GM23338 (cell line): ENCODE measurements at regions not wholly inside any gene's neighbourhood (a gene's known extent, or its start where the extent isn't known, plus 50 kb on each side); places are given as distances from the start of the nearest gene placed in this dataset.

ENCODE experiments used
- ATAC-seq: fragments of 200-7000 bp; cut with Tn5 transposase; 3 replicates; pipeline ENCODE4 v1.9.1; 2020
- DNase-seq: peaks from one replicate; pipeline ENCODE4 v3.0.0-alpha.2; 2015; ENCODE audit warnings: low spot score
- H2AFZ ChIP-seq: fragments of 200-600 bp; sonication (generic); 2 replicates; pipeline ENCODE4 v1.8.0; 2016; ENCODE audit warnings: antibody characterized with exemption, mild to moderate bottlenecking, moderate library complexity
- H3F3A ChIP-seq: fragments of 200-600 bp; sonication (generic); replicated peaks from 2 replicates; pipeline ENCODE4 v1.8.0; 2017; ENCODE audit warnings: antibody characterized with exemption, mixed run types, low read depth
- H3K27ac ChIP-seq: fragments of 200-600 bp; sonication (generic); 2 replicates; pipeline ENCODE4 v1.6.1; 2016; ENCODE audit warnings: low read depth
- H3K27me3 ChIP-seq: fragments of 200-600 bp; sonication (generic); 2 replicates; pipeline ENCODE4 v1.8.0; 2016; ENCODE audit warnings: mild to moderate bottlenecking, mixed run types, moderate library complexity; ENCODE audit not compliant: insufficient read depth
- H3K36me3 ChIP-seq: fragments of 200-600 bp; sonication (generic); 2 replicates; pipeline ENCODE4 v1.8.0; 2016; ENCODE audit warnings: mild to moderate bottlenecking; ENCODE audit not compliant: insufficient read depth
- H3K4me1 ChIP-seq: fragments of 200-600 bp; sonication (generic); 2 replicates; pipeline ENCODE4 v1.8.0; 2016; ENCODE audit warnings: mild to moderate bottlenecking, moderate library complexity; ENCODE audit not compliant: insufficient read depth
- H3K4me2 ChIP-seq: fragments of 200-600 bp; sonication (generic); 2 replicates; pipeline ENCODE4 v1.7.1; 2017; ENCODE audit warnings: mixed run types
- H3K4me3 ChIP-seq: fragments of 200-600 bp; sonication (generic); 2 replicates; pipeline ENCODE4 v1.6.1; 2016; ENCODE audit warnings: mixed run types
- H3K79me2 ChIP-seq: fragments of 200-600 bp; sonication (generic); replicated peaks from 2 replicates; pipeline ENCODE4 v1.8.0; 2017; ENCODE audit warnings: mild to moderate bottlenecking; ENCODE audit not compliant: insufficient read depth
- H3K9me2 ChIP-seq: fragments of 200-600 bp; sonication (generic); 2 replicates; pipeline ENCODE4 v1.8.0; 2017; ENCODE audit not compliant: insufficient read depth
- H4K20me1 ChIP-seq: fragments of 200-600 bp; sonication (generic); replicated peaks from 2 replicates; pipeline ENCODE4 v1.8.0; 2017; ENCODE audit warnings: mild to moderate bottlenecking; ENCODE audit not compliant: insufficient read depth
- H3K27ac Mint-ChIP-seq: 2 replicates; pipeline ENCODE4 v1.8.0; 2020; ENCODE audit warnings: inconsistent platforms, mild to moderate bottlenecking, moderate library complexity, mixed read lengths
- H3K27me3 Mint-ChIP-seq: 3 replicates; pipeline ENCODE4 v1.8.0; 2022; ENCODE audit warnings: low read depth, mild to moderate bottlenecking, moderate library complexity, mixed read lengths, inconsistent platforms; ENCODE audit not compliant: insufficient read depth, poor library complexity
- H3K36me3 Mint-ChIP-seq: 3 replicates; pipeline ENCODE4 v1.8.0; 2021; ENCODE audit warnings: low read depth, mild to moderate bottlenecking, inconsistent platforms, moderate library complexity, mixed read lengths
- H3K4me1 Mint-ChIP-seq: 3 replicates; pipeline ENCODE4 v1.8.0; 2020; ENCODE audit warnings: mild to moderate bottlenecking, inconsistent platforms, mixed read lengths
- H3K4me3 Mint-ChIP-seq: 3 replicates; pipeline ENCODE4 v1.8.0; 2021; ENCODE audit warnings: moderate library complexity, mild to moderate bottlenecking, inconsistent platforms, mixed read lengths
- H3K9me3 Mint-ChIP-seq: 3 replicates; pipeline ENCODE4 v1.8.0; 2020; ENCODE audit warnings: moderate library complexity, mild to moderate bottlenecking, inconsistent platforms, mixed read lengths
- CREB1 ChIP-seq: fragments of 250-450 bp; sonication (Bioruptor Pico); IDR thresholded peaks from 2 replicates; pipeline ENCODE4 v1.5.0; 2020; ENCODE audit warnings: low read depth, mild to moderate bottlenecking, moderate library complexity
- JUNB ChIP-seq: IDR thresholded peaks from one replicate; pipeline ENCODE4 v1.6.1; 2016; ENCODE audit warnings: antibody characterized with exemption; ENCODE audit not compliant: unreplicated experiment
- NANOG ChIP-seq: IDR thresholded peaks from 2 replicates; pipeline ENCODE4 v1.6.1; 2016; ENCODE audit warnings: antibody characterized with exemption, borderline replicate concordance
- POLR2AphosphoS5 ChIP-seq: IDR thresholded peaks from 2 replicates; pipeline ENCODE4 v1.6.1; 2016; ENCODE audit warnings: antibody characterized with exemption, low read depth
- STAT1 ChIP-seq: IDR thresholded peaks from one replicate; pipeline ENCODE4 v1.6.1; 2016; ENCODE audit warnings: antibody characterized with exemption; ENCODE audit not compliant: unreplicated experiment
- ZNF331 ChIP-seq: fragments of 250-450 bp; sonication (Bioruptor Pico); IDR thresholded peaks from 2 replicates; pipeline ENCODE4 v1.5.0; 2020; ENCODE audit warnings: low read depth, mild to moderate bottlenecking, moderate library complexity
- TF ChIP-seq, protein P1 (sequence below): IDR thresholded peaks from 2 replicates; pipeline ENCODE4 v1.6.1; 2016; ENCODE audit warnings: antibody characterized with exemption
- TF ChIP-seq, protein P2 (sequence below): IDR thresholded peaks from one replicate; pipeline ENCODE4 v1.6.1; 2018; ENCODE audit warnings: antibody characterized with exemption; ENCODE audit not compliant: unreplicated experiment

DNA sequence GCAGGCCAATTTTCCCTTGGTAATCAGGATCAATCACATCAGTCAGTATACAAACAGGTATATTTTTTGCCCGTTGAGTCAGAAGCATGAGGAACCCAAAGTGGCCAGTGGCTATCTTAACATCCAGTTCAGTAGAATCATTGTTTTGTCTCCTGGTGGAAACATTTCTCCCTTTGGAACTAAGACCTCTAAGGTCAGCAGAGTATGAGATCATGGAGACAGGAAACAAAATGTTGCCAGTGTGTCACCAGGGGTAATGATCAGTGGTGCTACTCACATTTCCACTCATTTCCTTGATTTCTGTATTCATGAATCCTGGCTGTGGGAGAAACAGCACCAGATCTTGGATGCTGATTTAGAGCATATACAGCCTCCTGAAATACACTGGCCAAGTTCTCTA lies 553.0 kb downstream of the CSNK1G3 start:
- no peak overlapping the region for H3K4me2 ChIP-seq
- H2AFZ ChIP-seq: 0 out of 2 replicates have a peak overlapping the region, but pooled peaks have one; percentile 7
- no peaks in the 10 kb centered on the region for H3K36me3 ChIP-seq
- H3K4me3 ChIP-seq: no peak overlapping the region
- Mint-ChIP-seq H3K36me3 (no peaks in the 10 kb centered on the region; the same call in 2 of the 3 replicates), H3K27ac (no peak overlapping the region), H3K27me3 (no peaks in the 10 kb centered on the region), H3K4me3 (no peak overlapping the region), H3K9me3 (peaks cover 2% of the 10 kb centered on the region; the same call in 1 of the 3 replicates), H3K4me1 (no peaks in the 10 kb centered on the region)
- H3K27ac ChIP-seq: no peak overlapping the region
- H3K27me3 ChIP-seq: no peaks in the 10 kb centered on the region
- no peaks in the 10 kb centered on the region for H3F3A ChIP-seq
- H3K9me2 ChIP-seq: peaks cover 33% of the 10 kb centered on the region
- no peaks in the 10 kb centered on the region for H3K79me2 ChIP-seq
- no peaks in the 10 kb centered on the region for H3K4me1 ChIP-seq
- DNase-seq: no peak
- TF ChIP-seq, protein P1, sequence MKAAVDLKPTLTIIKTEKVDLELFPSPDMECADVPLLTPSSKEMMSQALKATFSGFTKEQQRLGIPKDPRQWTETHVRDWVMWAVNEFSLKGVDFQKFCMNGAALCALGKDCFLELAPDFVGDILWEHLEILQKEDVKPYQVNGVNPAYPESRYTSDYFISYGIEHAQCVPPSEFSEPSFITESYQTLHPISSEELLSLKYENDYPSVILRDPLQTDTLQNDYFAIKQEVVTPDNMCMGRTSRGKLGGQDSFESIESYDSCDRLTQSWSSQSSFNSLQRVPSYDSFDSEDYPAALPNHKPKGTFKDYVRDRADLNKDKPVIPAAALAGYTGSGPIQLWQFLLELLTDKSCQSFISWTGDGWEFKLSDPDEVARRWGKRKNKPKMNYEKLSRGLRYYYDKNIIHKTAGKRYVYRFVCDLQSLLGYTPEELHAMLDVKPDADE: no peak
- no peak for TF ChIP-seq ZNF331 (CRISPR knock-in tag)
- no peak for TF ChIP-seq CREB1
- no peak for TF ChIP-seq STAT1
- TF ChIP-seq, protein P2, sequence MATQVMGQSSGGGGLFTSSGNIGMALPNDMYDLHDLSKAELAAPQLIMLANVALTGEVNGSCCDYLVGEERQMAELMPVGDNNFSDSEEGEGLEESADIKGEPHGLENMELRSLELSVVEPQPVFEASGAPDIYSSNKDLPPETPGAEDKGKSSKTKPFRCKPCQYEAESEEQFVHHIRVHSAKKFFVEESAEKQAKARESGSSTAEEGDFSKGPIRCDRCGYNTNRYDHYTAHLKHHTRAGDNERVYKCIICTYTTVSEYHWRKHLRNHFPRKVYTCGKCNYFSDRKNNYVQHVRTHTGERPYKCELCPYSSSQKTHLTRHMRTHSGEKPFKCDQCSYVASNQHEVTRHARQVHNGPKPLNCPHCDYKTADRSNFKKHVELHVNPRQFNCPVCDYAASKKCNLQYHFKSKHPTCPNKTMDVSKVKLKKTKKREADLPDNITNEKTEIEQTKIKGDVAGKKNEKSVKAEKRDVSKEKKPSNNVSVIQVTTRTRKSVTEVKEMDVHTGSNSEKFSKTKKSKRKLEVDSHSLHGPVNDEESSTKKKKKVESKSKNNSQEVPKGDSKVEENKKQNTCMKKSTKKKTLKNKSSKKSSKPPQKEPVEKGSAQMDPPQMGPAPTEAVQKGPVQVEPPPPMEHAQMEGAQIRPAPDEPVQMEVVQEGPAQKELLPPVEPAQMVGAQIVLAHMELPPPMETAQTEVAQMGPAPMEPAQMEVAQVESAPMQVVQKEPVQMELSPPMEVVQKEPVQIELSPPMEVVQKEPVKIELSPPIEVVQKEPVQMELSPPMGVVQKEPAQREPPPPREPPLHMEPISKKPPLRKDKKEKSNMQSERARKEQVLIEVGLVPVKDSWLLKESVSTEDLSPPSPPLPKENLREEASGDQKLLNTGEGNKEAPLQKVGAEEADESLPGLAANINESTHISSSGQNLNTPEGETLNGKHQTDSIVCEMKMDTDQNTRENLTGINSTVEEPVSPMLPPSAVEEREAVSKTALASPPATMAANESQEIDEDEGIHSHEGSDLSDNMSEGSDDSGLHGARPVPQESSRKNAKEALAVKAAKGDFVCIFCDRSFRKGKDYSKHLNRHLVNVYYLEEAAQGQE: no peak
- TF ChIP-seq POLR2AphosphoS5: no peak
- no peak for ATAC-seq
- no peaks in the 10 kb centered on the region for H4K20me1 ChIP-seq

DNA sequence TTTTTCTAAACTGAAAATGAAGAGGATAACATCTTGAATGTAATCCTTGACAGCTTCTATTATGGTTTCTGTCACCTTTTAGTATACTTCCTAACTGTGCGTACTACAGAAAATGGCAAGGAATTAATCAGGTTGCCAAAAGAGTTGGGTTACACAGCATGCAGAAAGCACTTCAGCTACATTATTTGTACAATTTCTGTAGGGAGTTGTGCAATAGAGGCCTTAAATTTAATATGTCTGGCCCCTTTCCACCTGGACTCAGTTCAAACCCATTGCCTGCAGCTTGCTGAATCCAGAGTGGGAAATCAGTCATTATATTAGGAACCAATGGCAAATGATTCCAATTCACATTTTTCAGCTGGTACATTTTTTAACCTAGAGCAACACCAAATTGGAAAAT lies 549.7 kb downstream of the CSNK1G3 start:
- H3K4me2 ChIP-seq: no peak overlapping the region
- H3K27me3 ChIP-seq: no peaks in the 10 kb centered on the region
- peaks cover 20% of the 10 kb centered on the region for H3K9me2 ChIP-seq
- H3K4me3 ChIP-seq: no peak overlapping the region
- H3K4me1 ChIP-seq: no peaks in the 10 kb centered on the region
- H3K4me1 Mint-ChIP-seq: no peaks in the 10 kb centered on the region
- no peak overlapping the region for H3K27ac ChIP-seq
- H3K36me3 Mint-ChIP-seq: no peaks in the 10 kb centered on the region; the same call in 2 of the 3 replicates
- H3K36me3 ChIP-seq: no peaks in the 10 kb centered on the region
- H2AFZ ChIP-seq: no peak overlapping the region
- ATAC-seq (no peak), DNase-seq (no peak)
- H3F3A ChIP-seq: no peaks in the 10 kb centered on the region
- H3K79me2 ChIP-seq: no peaks in the 10 kb centered on the region
- H4K20me1 ChIP-seq: no peaks in the 10 kb centered on the region
- H3K27me3 Mint-ChIP-seq: no peaks in the 10 kb centered on the region
- TF ChIP-seq NANOG: no peak
- TF ChIP-seq POLR2AphosphoS5: no peak
- TF ChIP-seq JUNB: no peak
- no peak for TF ChIP-seq CREB1
- TF ChIP-seq, protein P1: no peak
- H3K4me3 Mint-ChIP-seq: no peak overlapping the region
- peaks cover 2% of the 10 kb centered on the region; the same call in 1 of the 3 replicates for H3K9me3 Mint-ChIP-seq
- H3K27ac Mint-ChIP-seq: no peak overlapping the region
